Smooth muscle cell (in vitro differentiated cells): ENCODE measurements at regions not wholly inside any gene's neighbourhood (a gene's known extent, or its start where the extent isn't known, plus 50 kb on each side); places are given as distances from the start of the nearest gene placed in this dataset.
A peak's percentile ranks its signal among the peaks of the same experiment; 100 is the strongest.
"Not testable (repeated sequence)": the region's sequence is repeated elsewhere in the genome, so short reads cannot be mapped to it uniquely, and the experiment has no call there.

Experiments
- DNase-seq: peaks from one replicate; lab custom pipeline; 2025; ENCODE audit not compliant: unreplicated experiment; lab: John Stamatoyannopoulos, UW
- H2AFZ ChIP-seq: fragments of 200-600 bp; sonication (generic); 2 replicates; pipeline ENCODE4 v1.6.0; 2016; ENCODE audit warnings: antibody characterized with exemption, low read depth, mild to moderate bottlenecking
- H3F3A ChIP-seq: fragments of 200-600 bp; sonication (generic); 2 replicates; pipeline ENCODE4 v1.6.0; 2017; ENCODE audit warnings: antibody characterized with exemption, low read depth
- H3K27ac ChIP-seq: fragments of 200-600 bp; sonication (generic); 2 replicates; pipeline ENCODE4 v1.5.1; 2016; ENCODE audit warnings: low read depth, mild to moderate bottlenecking
- H3K27me3 ChIP-seq: fragments of 200-600 bp; sonication (generic); 2 replicates; pipeline ENCODE4 v1.6.1; 2016; ENCODE audit warnings: low read depth, mild to moderate bottlenecking
- H3K36me3 ChIP-seq: fragments of 200-600 bp; sonication (generic); 2 replicates; pipeline ENCODE4 v1.5.1; 2016; ENCODE audit warnings: low read depth
- H3K4me1 ChIP-seq: fragments of 200-600 bp; sonication (generic); 2 replicates; pipeline ENCODE4 v1.5.1; 2016; ENCODE audit warnings: low read depth
- H3K4me2 ChIP-seq: fragments of 200-600 bp; sonication (generic); 2 replicates; pipeline ENCODE4 v1.6.0; 2016; ENCODE audit warnings: mild to moderate bottlenecking
- H3K4me3 ChIP-seq: fragments of 200-600 bp; sonication (generic); 2 replicates; pipeline ENCODE4 v1.5.1; 2016; ENCODE audit warnings: mild to moderate bottlenecking
- H3K79me2 ChIP-seq: fragments of 200-600 bp; sonication (generic); 2 replicates; pipeline ENCODE4 v1.6.0; 2016; ENCODE audit warnings: low read depth, mild to moderate bottlenecking
- H3K9ac ChIP-seq: fragments of 200-600 bp; sonication (generic); 2 replicates; pipeline ENCODE4 v1.6.0; 2016; ENCODE audit warnings: low read depth
- H3K9me3 ChIP-seq: fragments of 200-600 bp; sonication (generic); replicated peaks from 2 replicates; pipeline ENCODE4 v1.5.1; 2016; ENCODE audit warnings: low read depth
- H4K20me1 ChIP-seq: fragments of 200-600 bp; sonication (generic); 2 replicates; pipeline ENCODE4 v1.6.0; 2016; ENCODE audit warnings: low read depth
- CTCF ChIP-seq: fragments of 200-600 bp; sonication (generic); IDR thresholded peaks from 2 replicates; pipeline ENCODE4 v1.5.1; 2017; ENCODE audit warnings: borderline replicate concordance, mild to moderate bottlenecking, antibody characterized with exemption; ENCODE audit not compliant: insufficient read depth, poor library complexity, severe bottlenecking
- WGBS: methylation state at CpG from one replicate; pipeline ENCODE4 v1.1.7; 2016; ENCODE audit warnings: low lambda C conversion rate; 5-methylcytosine and 5-hydroxymethylcytosine counted together

DNA sequence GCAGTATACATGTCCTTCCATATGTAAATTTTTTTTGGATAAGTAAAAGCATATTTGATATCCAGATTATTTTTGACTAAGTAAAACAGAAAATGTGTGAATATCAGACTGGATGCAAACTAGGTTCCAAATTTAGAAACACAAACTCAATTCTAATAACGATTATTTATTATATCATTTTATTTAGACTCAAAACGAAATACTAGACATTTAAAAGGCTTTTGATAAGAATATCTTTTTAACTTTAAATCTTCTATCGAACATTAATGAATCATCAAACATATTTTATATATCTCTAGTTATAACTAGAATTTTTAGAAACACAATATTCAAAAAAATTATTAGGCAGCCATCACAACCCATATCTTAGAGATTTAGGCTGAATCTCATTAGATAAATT, 195.2 kb upstream of the KCND2 start:
- no peak overlapping the region for H3K9ac ChIP-seq
- 84% methylated on average over 3 of the region's 3 CpGs for WGBS
- H2AFZ ChIP-seq, result no peak overlapping the region
- H3K36me3 ChIP-seq, result no peaks in the 10 kb centered on the region
- no peak overlapping the region for H3K4me3 ChIP-seq
- no peaks in the 10 kb centered on the region for H3K9me3 ChIP-seq
- no peak for TF ChIP-seq CTCF
- H3K4me2 ChIP-seq, result no peak overlapping the region
- H3F3A ChIP-seq, result no peaks in the 10 kb centered on the region
- H3K27ac ChIP-seq, result no peak overlapping the region
- no peaks in the 10 kb centered on the region for H4K20me1 ChIP-seq
- H3K27me3 ChIP-seq, result no peaks in the 10 kb centered on the region
- no peaks in the 10 kb centered on the region for H3K79me2 ChIP-seq
- no peaks in the 10 kb centered on the region for H3K4me1 ChIP-seq
- no peak for DNase-seq

DNA sequence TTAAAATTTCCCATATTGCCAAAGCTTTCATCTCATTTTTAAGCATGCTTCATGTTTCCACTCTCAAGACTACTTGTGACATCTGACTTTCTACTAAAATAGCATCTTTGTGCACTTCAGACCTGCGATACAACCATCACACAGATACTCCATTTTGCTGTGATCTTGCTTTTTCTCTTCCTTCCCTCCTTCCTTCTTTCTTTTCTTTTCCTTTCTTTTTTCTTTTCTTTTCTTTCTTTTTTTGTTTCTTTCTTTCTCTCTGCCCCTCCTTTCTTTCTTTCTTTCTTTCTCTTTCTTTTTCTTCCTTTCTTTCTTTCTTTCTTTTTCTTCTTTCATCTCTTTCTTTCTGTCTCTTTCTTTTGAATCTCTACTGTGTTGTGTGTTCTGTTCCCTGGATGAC, 194.0 kb upstream of the KCND2 start:
- WGBS, result 98% methylated on average over 1 of the region's 1 CpG
- Histone ChIP-seq H3K4me1 (no peaks in the 10 kb centered on the region), H3K36me3 (no peaks in the 10 kb centered on the region), H2AFZ (peak overlapping the region; percentile 77), H4K20me1 (no peaks in the 10 kb centered on the region), H3K4me2 (no peak overlapping the region), H3K4me3 (no peak overlapping the region), H3K9me3 (no peaks in the 10 kb centered on the region), H3K27ac (no peak overlapping the region), H3F3A (no peaks in the 10 kb centered on the region), H3K27me3 (no peaks in the 10 kb centered on the region), H3K9ac (no peak overlapping the region), H3K79me2 (no peaks in the 10 kb centered on the region)
- no peak for DNase-seq
- TF ChIP-seq CTCF, result no peak

- Histone ChIP-seq H3K79me2 (no peaks in the 10 kb centered on the region), H3K27me3 (no peaks in the 10 kb centered on the region), H3F3A (no peaks in the 10 kb centered on the region), H3K9ac (no peak overlapping the region), H3K9me3 (no peaks in the 10 kb centered on the region), H3K27ac (no peak overlapping the region), H3K4me1 (no peaks in the 10 kb centered on the region), H2AFZ (peak overlapping the region; percentile 53), H3K36me3 (no peaks in the 10 kb centered on the region), H3K4me3 (no peak overlapping the region), H4K20me1 (no peaks in the 10 kb centered on the region), H3K4me2 (no peak overlapping the region)
- TF ChIP-seq CTCF, result no peak
- 54% methylated on average over 3 of the region's 3 CpGs for WGBS
- no peak for DNase-seq
These were observed 193.3 kb upstream of the KCND2 start for GRCh38 chr7:120079704-120080103.

DNA sequence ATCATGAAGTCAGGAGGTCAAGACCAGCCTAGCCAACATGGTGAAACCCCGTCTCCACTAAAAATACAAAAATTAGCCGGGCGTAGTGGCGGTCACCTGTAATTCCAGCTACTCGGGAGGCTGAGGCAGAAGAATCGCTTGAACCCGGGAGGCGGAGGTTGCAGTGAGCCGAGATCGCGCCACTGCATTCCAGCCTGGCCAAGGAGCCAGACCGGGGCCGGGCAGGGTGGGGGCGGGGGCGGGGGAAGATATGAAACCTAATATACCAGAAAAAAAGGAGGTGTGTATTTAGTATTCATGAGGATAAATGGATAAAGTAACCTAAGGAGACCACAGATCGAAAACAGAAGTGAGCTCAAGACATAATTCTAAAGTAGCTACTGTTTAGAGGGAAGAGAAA, 186.5 kb upstream of the KCND2 start:
- H3K9ac ChIP-seq, H3F3A ChIP-seq, H3K27me3 ChIP-seq, H3K79me2 ChIP-seq, H3K27ac ChIP-seq, H3K9me3 ChIP-seq, H4K20me1 ChIP-seq, H3K36me3 ChIP-seq, H3K4me1 ChIP-seq, H3K4me2 ChIP-seq, DNase-seq, H3K4me3 ChIP-seq: not testable (repeated sequence)
- 93% methylated on average over 16 of the region's 16 CpGs for WGBS
- peak overlapping the region; percentile 37 for H2AFZ ChIP-seq
